HUDEP-2 (cell line): ENCODE measurements at regions not wholly inside any gene's neighbourhood (a gene's known extent, or its start where the extent isn't known, plus 50 kb on each side); places are given as distances from the start of the nearest gene placed in this dataset.
"Not testable (repeated sequence)": the region's sequence is repeated elsewhere in the genome, so short reads cannot be mapped to it uniquely, and the experiment has no call there.

Experiments
- DNase-seq, 76 experiments: peaks; one replicate each; lab custom pipeline; 2025; ENCODE audit not compliant: unreplicated experiment in 76 of 76; lab: John Stamatoyannopoulos, UW

- DNase-seq: peak in 1 of 76 experiments; percentile 7
These were observed 75.7 kb upstream of the ZNF169 start for GRCh38 chr9:94183240-94183999.

- DNase-seq: no peak
These were observed 70.9 kb upstream of the ZNF169 start for GRCh38 chr9:94188246-94188645.

- DNase-seq: not testable (repeated sequence)
These were observed 67.4 kb upstream of the ZNF169 start for GRCh38 chr9:94191706-94192105.

GRCh38 chr9:94198414-94198813 lies 60.7 kb upstream of the ZNF169 start:
- no peak for DNase-seq

- DNase-seq: no peak
These were observed 59.3 kb upstream of the ZNF169 start for GRCh38 chr9:94199776-94200175.

GRCh38 chr9:94204174-94204573 lies 54.9 kb upstream of the ZNF169 start:
- DNase-seq: no peak

- DNase-seq: no peak
These were observed 51.3 kb upstream of the ZNF169 start for GRCh38 chr9:94207781-94208180.
